Upper lobe of left lung (tissue), 4 donors: ENCODE measurements at regions not wholly inside any gene's neighbourhood (a gene's known extent, or its start where the extent isn't known, plus 50 kb on each side); places are given as distances from the start of the nearest gene placed in this dataset.

Source experiments
- POLR2A ChIP-seq, 4 donors: fragments of 450-650 bp; IDR thresholded peaks; one replicate each; pipeline ENCODE4 v1.5.1; 2016 to 2017; ENCODE audit warnings: antibody characterized with exemption in 4 of 4, mild to moderate bottlenecking in 2 of 4
- POLR2AphosphoS5 ChIP-seq, 2 donors: sonication (generic); formaldehyde crosslinking; IDR thresholded peaks; one replicate each; pipeline ENCODE4 v1.5.1; 2017; ENCODE audit warnings: antibody characterized with exemption in 2 of 2
- TF ChIP-seq, protein P1 (sequence below), 6 experiments: fragments of 450-650 bp in 4 of 6; fragments of 200-600 bp in 2 of 6; sonication (generic) in 2 of 6; IDR thresholded peaks; one replicate each; pipeline ENCODE4 v1.5.1; 2016 to 2019; ENCODE audit warnings: antibody characterized with exemption in 6 of 6

DNA sequence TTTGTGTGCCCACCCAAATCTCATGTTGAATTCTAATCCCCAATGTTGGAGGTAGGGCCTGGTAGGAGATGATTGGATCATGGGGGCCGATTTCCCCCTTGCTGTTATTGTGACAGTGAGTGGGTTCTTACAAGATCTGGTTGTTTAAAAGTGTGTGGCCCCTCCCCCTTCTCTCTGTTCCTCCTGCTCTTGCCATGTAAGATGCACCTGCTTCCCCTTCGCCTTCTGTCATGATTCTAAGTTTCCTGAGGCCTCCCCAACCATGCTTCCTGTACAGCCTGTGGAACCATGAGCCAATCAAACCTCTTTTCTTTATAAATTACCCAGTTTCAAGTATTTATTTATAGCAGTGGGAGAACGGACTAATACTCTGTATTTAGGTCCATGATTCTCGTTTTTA, 588.1 kb downstream of the DCDC2C start:
- TF ChIP-seq, protein P1, sequence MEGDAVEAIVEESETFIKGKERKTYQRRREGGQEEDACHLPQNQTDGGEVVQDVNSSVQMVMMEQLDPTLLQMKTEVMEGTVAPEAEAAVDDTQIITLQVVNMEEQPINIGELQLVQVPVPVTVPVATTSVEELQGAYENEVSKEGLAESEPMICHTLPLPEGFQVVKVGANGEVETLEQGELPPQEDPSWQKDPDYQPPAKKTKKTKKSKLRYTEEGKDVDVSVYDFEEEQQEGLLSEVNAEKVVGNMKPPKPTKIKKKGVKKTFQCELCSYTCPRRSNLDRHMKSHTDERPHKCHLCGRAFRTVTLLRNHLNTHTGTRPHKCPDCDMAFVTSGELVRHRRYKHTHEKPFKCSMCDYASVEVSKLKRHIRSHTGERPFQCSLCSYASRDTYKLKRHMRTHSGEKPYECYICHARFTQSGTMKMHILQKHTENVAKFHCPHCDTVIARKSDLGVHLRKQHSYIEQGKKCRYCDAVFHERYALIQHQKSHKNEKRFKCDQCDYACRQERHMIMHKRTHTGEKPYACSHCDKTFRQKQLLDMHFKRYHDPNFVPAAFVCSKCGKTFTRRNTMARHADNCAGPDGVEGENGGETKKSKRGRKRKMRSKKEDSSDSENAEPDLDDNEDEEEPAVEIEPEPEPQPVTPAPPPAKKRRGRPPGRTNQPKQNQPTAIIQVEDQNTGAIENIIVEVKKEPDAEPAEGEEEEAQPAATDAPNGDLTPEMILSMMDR (IDR thresholded peaks at IDR 0.05), result no peak
- TF ChIP-seq POLR2A (IDR thresholded peaks at IDR 0.05) (no peak), POLR2AphosphoS5 (IDR thresholded peaks at IDR 0.05) (no peak)
